HUES64 (cell line): ENCODE measurements at regions not wholly inside any gene's neighbourhood (a gene's known extent, or its start where the extent isn't known, plus 50 kb on each side); places are given as distances from the start of the nearest gene placed in this dataset.

Experiments
- H3K27ac ChIP-seq: 2 replicates; pipeline ENCODE4 v1.7.0; 2013; ENCODE audit warnings: low read depth, low read length, inconsistent platforms
- H3K27me3 ChIP-seq: 2 replicates; pipeline ENCODE4 v1.6.1; 2013; ENCODE audit warnings: mild to moderate bottlenecking, low read length; ENCODE audit not compliant: insufficient read depth
- H3K36me3 ChIP-seq: 2 replicates; pipeline ENCODE4 v1.6.1; 2013; ENCODE audit warnings: mild to moderate bottlenecking, low read length; ENCODE audit not compliant: insufficient read depth
- H3K4me1 ChIP-seq: 2 replicates; pipeline ENCODE4 v1.6.1; 2013; ENCODE audit warnings: mild to moderate bottlenecking, low read length, moderate library complexity; ENCODE audit not compliant: insufficient read depth
- H3K4me3 ChIP-seq: 2 replicates; pipeline ENCODE4 v1.5.1; 2013; ENCODE audit warnings: mild to moderate bottlenecking, low read length, moderate library complexity
- H3K9ac ChIP-seq: 2 replicates; pipeline ENCODE4 v1.6.1; 2013; ENCODE audit warnings: mild to moderate bottlenecking, low read depth, low read length
- H3K9me3 ChIP-seq: 2 replicates; pipeline ENCODE4 v1.6.1; 2013; ENCODE audit warnings: low read depth, low read length; ENCODE audit not compliant: insufficient read depth
- WGBS: fragments of 150-250, 120-280 bp; methylation state at CpG from one replicate; pipeline ENCODE4 v1.1.7; 2013; ENCODE audit warnings: missing lambda C conversion rate; 5-methylcytosine and 5-hydroxymethylcytosine counted together

GRCh38 chr2:62430146-62430545 lies 75.8 kb downstream of the TMEM17 start:
- Histone ChIP-seq H3K4me1 (no peaks in the 10 kb centered on the region), H3K9ac (no peak overlapping the region), H3K36me3 (no peaks in the 10 kb centered on the region), H3K9me3 (peaks cover 5% of the 10 kb centered on the region; the same call in 1 of the 2 replicates), H3K27ac (no peak overlapping the region), H3K27me3 (no peaks in the 10 kb centered on the region), H3K4me3 (no peak overlapping the region)

- Histone ChIP-seq H3K27me3 (no peaks in the 10 kb centered on the region), H3K27ac (no peak overlapping the region), H3K9ac (no peak overlapping the region), H3K4me3 (no peak overlapping the region), H3K36me3 (no peaks in the 10 kb centered on the region), H3K9me3 (peaks cover 5% of the 10 kb centered on the region; the same call in 1 of the 2 replicates), H3K4me1 (no peaks in the 10 kb centered on the region)
- WGBS: 93% methylated on average over 9 of the region's 9 CpGs
These were observed 78.8 kb downstream of the TMEM17 start for GRCh38 chr2:62427146-62427545.

DNA sequence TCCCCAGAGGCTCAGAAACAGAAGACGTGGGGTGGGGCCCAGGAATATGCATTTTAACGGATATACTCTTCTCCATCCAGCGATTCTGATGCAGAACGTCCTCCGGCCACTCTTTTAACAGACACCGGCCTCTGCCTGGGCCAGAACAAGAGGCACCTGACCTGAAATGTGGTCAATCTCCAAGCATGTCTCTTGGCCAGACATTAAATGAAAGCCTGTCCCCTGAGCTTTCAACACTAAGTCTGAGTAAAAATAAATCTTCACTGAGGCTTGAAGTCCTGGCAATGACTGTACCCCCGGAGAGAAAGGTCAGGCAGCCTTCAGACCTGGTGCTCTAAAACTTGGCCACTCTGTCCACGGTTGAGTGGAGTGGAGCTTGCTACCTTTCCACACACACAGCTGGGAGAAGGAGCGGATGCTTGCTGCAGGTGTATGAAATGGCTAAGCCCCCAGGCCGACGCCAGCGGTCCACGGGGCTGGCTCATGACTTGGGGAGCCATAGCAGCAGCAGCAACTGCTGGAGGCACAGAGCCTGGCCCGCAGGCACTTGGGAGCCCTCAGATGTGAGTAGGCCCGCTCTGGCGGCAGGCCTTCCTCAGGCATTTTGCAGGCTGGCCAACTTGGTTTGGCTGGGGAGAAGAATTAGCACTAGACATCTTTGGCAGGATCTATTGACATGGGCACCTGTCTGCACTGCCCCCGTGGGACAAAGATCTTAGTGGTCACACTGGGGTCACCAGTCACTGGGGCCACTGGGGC lies 79.7 kb downstream of the TMEM17 start:
- Histone ChIP-seq H3K27ac (no peak overlapping the region), H3K9ac (no peak overlapping the region), H3K9me3 (peaks cover 5% of the 10 kb centered on the region; the same call in 1 of the 2 replicates), H3K4me1 (no peaks in the 10 kb centered on the region), H3K27me3 (no peaks in the 10 kb centered on the region), H3K4me3 (no peak overlapping the region), H3K36me3 (no peaks in the 10 kb centered on the region)
- 96% methylated on average over 17 of the region's 17 CpGs for WGBS

GRCh38 chr2:62425684-62426083 lies 80.3 kb downstream of the TMEM17 start:
- whole genome bisulfite sequencing: 91% methylated on average over 5 of the region's 5 CpGs
- no peaks in the 10 kb centered on the region for H3K36me3 ChIP-seq
- H3K9me3 ChIP-seq: peaks cover 5% of the 10 kb centered on the region; the same call in 1 of the 2 replicates
- H3K4me3 ChIP-seq: no peak overlapping the region
- no peak overlapping the region for H3K27ac ChIP-seq
- H3K27me3 ChIP-seq: no peaks in the 10 kb centered on the region
- H3K9ac ChIP-seq: no peak overlapping the region
- no peaks in the 10 kb centered on the region for H3K4me1 ChIP-seq

DNA sequence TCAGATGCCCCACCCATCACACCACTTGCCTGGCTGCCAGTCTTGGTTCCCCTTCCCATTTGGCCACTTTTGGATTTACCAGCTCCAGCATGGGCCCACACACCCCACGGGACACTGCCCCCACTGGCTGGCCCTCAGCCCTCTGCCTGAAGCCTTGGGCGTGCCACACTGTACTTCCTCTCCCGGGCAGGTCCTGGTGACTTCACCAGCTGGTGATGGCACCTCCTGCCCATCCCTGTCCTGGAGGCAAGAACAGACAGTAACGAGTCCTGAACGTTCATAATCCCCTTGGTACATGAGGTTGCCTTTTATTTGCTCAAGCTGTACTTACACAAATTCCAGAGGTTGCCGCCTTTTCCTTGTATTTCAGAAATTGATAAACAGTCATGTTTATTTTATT lies 81.1 kb downstream of the TMEM17 start:
- WGBS: 91% methylated on average over 5 of the region's 6 CpGs
- H3K4me3 ChIP-seq: no peak overlapping the region

DNA sequence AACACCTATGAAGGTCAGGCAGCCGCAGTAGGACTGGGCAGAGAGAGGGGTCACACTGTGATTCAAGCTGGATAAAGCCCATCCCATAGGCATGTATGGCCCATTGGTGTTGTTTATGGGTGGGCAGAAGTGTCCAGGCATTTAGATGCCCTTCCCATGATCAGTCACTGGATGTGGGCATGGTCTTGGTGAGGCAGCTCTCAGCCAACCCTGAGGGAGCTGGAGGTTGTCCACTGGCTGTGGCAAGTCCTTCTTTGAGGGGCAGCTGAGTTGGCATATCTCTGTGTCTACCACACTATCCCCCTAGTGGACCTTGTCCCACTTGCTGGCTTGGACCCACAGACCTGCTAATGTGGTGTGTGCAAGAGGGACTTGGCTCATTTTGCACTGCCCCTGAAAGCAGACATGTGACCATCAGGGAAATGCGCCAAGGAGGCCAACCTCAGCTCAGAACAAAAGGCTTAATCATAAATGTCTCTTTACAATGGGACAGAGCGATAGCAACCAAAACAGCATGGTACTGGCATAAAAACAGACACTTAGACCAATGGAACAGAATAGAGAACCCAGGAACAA lies 82.0 kb downstream of the TMEM17 start:
- Histone ChIP-seq H3K27me3 (no peaks in the 10 kb centered on the region), H3K4me3 (no peak overlapping the region), H3K4me1 (no peaks in the 10 kb centered on the region), H3K9me3 (no peaks in the 10 kb centered on the region), H3K9ac (no peak overlapping the region), H3K27ac (no peak overlapping the region), H3K36me3 (no peaks in the 10 kb centered on the region)
- WGBS: 94% methylated on average over 3 of the region's 3 CpGs

More for the DNA sequence above, 81.1 kb downstream of the TMEM17 start:
- H3K4me1 ChIP-seq: no peaks in the 10 kb centered on the region
- 0 out of 2 replicates have a peak, but pooled peaks cover 2% of the 10 kb centered on the region for H3K9me3 ChIP-seq
- H3K27ac ChIP-seq: no peak overlapping the region
- H3K36me3 ChIP-seq: no peaks in the 10 kb centered on the region
- H3K9ac ChIP-seq: no peak overlapping the region
- no peaks in the 10 kb centered on the region for H3K27me3 ChIP-seq

DNA sequence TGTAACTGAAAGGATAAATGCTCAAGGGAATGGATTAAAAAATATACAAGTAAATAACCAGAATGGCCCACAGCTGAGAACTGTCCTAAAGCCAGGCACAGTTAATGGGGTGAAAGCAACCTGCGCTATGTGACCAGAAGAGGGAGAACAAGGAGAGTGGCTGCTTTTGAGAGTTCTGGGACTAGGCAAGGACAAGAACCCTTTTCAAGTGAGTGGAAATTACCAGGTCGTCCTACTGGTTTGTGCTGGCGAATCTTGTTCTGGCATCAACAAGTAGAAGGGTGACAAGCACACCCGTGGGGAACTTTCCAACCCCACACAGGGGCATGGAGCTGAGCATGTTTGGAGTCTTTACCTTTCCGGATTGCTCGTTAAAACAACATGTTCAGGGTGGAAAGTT lies 82.8 kb downstream of the TMEM17 start:
- no peak overlapping the region for H3K27ac ChIP-seq

DNA sequence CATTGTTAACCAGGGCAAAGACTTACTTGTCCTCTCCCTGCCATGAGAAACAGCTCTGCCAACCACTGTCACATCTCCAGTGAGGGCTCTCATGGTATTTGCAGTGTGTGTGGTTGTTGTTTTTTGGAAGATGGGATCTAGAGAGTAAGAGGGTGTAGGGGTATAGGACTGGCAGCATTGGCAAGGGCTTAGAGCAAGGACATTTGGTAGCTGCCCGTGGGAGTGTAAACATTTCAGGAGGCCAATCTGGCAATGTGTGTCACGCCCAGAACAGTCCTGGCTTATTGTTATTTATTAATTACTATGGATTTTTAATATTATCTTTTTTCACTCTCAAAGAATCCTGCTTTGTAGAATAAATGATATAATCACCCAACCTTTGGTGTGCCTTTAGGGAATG lies 90.5 kb downstream of the TMEM17 start:
- WGBS: 90% methylated on average over 2 of the region's 2 CpGs
- Histone ChIP-seq H3K27me3 (no peaks in the 10 kb centered on the region), H3K27ac (no peak overlapping the region), H3K9me3 (no peaks in the 10 kb centered on the region), H3K4me1 (peaks cover 14% of the 10 kb centered on the region), H3K36me3 (no peaks in the 10 kb centered on the region), H3K9ac (no peak overlapping the region), H3K4me3 (no peak overlapping the region)

More for the DNA sequence above, 82.8 kb downstream of the TMEM17 start:
- Histone ChIP-seq H3K9ac (no peak overlapping the region), H3K9me3 (no peaks in the 10 kb centered on the region), H3K4me3 (no peak overlapping the region), H3K4me1 (no peaks in the 10 kb centered on the region), H3K36me3 (no peaks in the 10 kb centered on the region), H3K27me3 (no peaks in the 10 kb centered on the region)
- 81% methylated on average over 6 of the region's 6 CpGs for WGBS

GRCh38 chr2:62415019-62415431 lies 91.0 kb downstream of the TMEM17 start:
- no peaks in the 10 kb centered on the region for H3K36me3 ChIP-seq
- no peak overlapping the region for H3K27ac ChIP-seq
- no peak overlapping the region for H3K4me3 ChIP-seq
- H3K9ac ChIP-seq: no peak overlapping the region
- no peaks in the 10 kb centered on the region for H3K9me3 ChIP-seq
- no peaks in the 10 kb centered on the region for H3K27me3 ChIP-seq
- 93% methylated on average over 4 of the region's 4 CpGs for WGBS
- H3K4me1 ChIP-seq: peaks cover 19% of the 10 kb centered on the region

GRCh38 chr2:62413116-62413663 lies 92.8 kb downstream of the TMEM17 start:
- H3K36me3 ChIP-seq: no peaks in the 10 kb centered on the region
- no peaks in the 10 kb centered on the region for H3K9me3 ChIP-seq
- no peaks in the 10 kb centered on the region for H3K27me3 ChIP-seq
- no peak overlapping the region for H3K4me3 ChIP-seq
- peaks cover 19% of the 10 kb centered on the region for H3K4me1 ChIP-seq
- no peak overlapping the region for H3K27ac ChIP-seq
- H3K9ac ChIP-seq: no peak overlapping the region
- WGBS: 92% methylated on average over 7 of the region's 7 CpGs

DNA sequence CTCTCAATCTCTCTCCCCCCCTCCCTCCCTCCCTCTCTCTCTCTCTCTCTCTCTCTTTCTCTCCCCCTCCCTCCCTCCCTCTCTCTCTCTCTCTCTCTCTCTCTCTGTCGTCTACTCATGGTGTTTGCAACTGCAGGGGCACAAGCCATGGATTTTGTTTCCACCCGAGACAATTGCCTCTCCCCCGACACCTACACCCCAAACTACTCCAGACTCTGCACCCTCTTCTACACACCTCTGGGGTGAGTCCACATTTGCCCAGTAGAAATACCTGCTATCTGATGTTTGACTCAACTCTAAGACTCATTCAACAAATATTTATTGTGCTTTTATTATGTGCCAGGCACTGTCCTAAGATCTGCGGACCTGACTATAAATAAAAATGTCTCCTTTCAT lies 93.7 kb downstream of the TMEM17 start:
- 71% methylated on average over 4 of the region's 4 CpGs for WGBS
- no peaks in the 10 kb centered on the region for H3K27me3 ChIP-seq
- H3K9me3 ChIP-seq: no peaks in the 10 kb centered on the region
- no peak overlapping the region for H3K9ac ChIP-seq
- no peaks in the 10 kb centered on the region for H3K36me3 ChIP-seq
- no peak overlapping the region for H3K27ac ChIP-seq
- peaks cover 19% of the 10 kb centered on the region for H3K4me1 ChIP-seq
- H3K4me3 ChIP-seq: no peak overlapping the region
